Amygdala (tissue), 56 donors: ENCODE measurements at regions not wholly inside any gene's neighbourhood (a gene's known extent, or its start where the extent isn't known, plus 50 kb on each side); places are given as distances from the start of the nearest gene placed in this dataset.

ENCODE experiments used
- DNase-seq, 56 donors: peaks; one replicate each; lab custom pipeline; 2025; lab: John Stamatoyannopoulos, UW

DNA sequence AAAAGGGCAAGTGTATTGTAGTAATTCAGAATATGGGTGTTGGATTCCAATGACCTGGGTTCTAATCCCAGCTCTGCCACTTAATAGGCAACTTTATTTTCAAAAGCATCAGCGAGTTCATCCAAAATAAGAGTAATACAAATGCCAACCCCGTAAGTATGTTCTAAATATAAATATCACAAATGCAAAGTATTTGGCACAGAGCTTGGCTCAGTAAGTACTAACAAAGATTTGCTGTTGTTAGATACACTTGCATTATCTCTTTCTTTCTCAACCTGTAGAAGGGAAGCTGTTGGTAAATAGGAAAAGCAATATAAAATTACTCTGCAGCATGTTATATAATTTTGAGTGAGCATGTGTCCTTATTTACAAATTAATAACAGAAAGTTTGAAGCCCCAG, 1302.6 kb upstream of the FAM98A start:
- no peak for DNase-seq

DNA sequence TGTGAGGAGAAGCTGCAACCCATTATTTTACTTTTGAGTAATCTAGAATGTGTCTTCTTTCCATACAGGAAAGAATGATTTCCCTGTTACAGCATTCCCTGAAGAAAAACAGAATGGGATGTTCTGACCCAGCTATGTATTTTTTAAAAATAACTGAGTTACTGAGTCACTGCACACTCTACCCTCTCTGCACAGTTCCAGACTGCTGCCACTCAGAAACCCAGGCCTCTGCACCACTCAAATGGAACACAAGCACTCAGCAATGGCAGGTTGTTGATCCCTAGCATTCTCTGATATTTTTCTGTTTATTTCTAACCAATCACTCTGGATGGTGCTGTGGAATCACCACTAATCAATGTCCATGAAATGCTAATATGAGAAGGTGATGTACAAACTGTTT, 1300.0 kb upstream of the FAM98A start:
- no peak for DNase-seq

DNA sequence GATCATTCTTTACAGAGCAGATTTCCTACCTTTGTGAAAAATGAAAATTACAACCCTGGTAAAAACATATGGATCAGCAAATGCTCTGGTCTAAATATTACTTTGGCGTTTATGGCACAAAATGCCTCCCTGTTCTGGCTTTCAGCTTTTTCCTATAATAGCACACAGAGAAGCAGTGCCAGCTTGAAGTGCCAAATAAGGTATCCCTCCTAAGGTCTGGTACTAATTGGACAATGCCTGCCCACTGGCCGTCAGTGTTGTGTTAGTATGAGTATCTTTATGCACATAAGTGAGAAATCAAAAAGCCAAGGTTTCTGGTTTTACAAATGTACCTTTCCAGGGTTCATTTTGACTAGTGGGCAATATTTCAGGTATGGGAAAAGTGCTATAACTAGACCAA, 1293.7 kb upstream of the FAM98A start:
- DNase-seq, result peak in 1 of 56 donors; percentile 2

DNA sequence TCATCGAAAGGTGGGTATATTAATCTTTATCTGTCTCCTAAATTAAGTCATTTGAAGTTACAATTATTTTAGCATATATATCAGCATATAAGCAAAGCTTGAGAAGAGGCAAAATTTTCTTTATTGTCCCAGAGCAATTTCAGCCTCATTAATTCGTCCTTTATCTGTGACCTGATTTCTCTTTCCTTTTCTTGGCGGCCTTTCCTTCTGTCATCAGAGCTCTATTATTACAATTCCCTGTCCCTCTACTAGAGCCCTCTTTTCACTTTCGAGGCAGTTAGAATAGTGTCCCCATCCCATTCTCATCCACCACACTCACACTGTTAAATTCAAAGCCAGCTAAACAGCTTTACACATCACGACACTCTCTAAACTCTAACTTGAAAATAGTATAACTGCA, 1293.2 kb upstream of the FAM98A start:
- DNase-seq, result no peak

DNA sequence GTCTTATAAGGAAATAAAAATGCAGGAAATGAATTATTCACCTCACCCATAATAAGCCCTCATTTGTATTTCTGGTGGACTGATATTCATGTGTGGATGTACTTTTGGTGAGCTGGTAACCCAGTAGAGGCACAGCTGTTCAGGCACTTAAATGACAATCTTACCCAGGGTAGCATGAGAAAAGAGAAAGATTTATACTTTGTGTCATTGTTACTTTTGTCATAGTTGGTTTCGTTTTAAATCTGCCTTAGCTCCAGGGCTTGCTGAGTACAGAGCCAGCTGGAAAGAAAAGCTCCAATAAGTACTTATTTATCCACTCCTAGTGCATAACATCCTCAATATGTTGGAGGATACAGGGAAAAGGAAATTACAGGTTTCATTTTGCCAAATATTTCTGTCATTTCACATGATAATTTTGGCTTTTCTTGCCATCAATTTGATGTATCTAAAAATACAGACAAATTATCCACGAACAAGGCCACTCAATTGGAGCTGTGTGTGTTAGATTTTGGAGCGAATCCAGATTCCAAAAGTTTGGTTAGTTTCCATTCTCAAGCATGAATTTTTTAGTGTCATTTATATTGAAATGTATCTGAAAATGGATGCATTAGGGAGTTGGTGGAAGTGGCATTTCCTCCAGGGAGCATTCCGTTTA, 1276.1 kb upstream of the FAM98A start:
- no peak for DNase-seq

DNA sequence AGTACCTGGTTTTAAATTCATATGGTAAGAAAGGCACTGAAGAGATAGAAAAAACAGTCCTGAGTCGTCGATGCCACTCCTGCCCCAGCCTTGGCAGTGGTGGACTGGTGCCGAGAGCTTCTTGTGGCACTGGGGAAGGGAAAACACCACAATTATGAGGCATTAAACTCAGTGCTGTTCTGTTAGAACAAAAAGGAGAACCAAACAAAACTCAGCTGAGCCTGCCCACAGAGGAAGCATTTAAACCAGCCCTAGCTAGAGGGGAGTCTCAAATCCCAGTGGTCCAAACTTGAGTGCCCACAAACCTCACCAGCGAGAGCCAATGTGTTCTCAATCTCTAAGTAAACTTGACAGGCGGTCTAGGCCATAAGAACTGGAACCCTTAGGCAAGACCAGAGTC, 1254.5 kb upstream of the FAM98A start:
- no peak for DNase-seq

DNA sequence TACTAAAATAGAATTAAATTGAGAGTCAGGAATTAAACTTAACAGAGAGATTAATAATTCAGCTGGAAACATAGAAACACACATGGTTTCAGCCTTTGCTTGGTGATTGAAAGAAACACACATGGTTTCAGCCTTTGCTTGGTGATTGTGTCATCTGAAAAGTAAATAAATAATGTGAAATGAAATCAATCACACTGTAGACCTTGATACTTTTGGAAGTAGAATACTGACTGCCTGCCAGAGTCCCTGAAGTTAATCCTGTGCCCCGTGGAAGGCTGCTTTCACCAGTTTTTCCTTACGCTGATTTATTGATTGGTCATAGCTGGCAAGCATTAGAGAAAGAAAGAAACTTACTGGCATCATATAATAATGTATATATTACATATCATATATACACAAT, 1252.7 kb upstream of the FAM98A start:
- no peak for DNase-seq

DNA sequence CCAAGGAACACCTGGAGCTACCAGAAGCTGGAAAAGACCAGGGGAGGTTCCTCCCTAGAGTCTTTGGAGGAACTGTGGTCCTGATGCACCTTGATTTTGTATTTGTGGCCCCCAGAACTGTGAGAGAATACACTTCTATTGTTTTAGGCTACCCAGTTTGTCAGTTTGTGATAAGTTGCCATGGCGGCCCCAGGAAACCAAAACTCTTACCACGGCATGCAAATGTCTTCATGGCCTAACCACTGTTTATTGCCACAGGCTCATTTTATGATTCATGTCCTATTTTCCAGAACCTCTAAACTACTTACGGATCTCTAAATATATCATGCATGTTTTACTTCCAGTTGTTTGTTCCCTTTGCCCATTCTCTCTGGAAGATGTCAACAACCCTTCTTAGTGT, 1250.7 kb upstream of the FAM98A start:
- DNase-seq, result no peak

DNA sequence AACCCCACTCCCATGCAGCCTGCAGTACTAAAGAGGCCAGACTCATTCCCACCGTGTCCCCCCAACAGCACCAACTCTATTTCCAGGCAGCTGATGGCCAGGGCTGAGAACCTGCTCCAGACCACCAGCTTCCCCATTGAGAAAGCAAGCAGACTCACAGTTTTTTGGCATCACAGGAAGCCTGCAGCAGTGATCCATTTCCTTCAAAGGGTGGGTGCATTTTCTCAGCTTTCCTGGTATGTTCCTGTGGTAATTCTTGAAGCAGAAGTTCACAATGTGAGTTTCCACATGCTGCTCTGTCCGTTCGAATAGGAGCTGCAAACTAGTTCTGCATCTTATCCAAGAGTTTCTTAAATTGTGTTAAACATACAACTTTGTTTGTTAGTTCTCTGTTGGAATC, 1249.6 kb upstream of the FAM98A start:
- no peak for DNase-seq

DNA sequence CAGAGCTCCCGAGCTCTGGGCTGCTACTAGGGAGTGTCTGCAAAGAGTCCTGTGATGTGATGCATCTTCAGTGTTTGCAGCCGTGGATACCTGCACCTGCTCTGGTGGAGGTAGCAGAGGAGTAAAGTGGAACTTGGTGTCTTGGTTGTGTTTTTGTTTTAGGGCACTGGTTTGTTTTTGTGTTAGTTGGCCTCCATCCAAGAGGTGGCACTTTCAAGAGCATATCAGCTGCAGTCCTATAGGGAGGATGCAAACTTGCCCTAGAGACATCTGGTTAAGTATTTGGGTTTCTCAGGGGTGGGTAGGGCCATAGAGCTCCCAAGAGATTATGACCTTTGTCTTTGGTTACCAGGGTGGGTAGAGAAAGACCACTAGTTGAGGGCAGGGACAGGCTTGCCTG, 1249.0 kb upstream of the FAM98A start:
- no peak for DNase-seq

DNA sequence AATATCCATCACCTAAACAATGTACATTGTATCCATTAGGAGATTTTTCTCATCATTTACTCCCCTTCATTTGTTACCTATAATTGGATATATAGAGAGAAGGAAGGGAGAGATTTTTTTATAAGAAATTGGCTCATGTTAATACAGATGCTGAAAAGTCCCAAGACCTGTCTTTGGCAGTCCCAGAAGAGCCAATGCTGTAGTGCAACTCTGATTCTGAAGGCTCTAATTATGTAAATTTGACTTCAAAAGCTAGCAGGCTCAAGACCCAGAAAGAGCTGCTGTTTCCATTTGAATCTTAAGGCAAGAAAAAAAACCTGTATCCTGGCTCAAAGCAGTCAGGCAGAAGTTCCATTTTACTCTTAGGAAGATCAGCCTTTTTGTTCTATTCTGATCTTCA, 1245.5 kb upstream of the FAM98A start:
- DNase-seq, result no peak

DNA sequence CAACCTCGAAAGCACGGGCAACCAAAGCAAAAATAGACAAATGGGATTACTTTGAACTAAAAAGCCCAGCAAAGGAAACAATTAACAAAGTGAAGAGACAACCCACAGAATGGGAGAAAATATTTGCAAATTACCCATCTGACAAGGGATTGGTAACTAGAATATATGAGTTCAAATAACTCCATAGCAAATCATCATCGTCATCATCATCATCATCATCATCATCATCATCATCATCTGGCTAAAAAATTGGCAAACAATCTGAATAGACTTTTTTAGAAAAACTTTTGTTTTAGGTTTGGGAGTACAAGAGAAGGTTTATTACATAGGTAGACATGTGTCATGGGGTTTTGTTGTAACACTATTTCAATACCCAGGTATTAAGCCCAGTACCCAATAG, 1239.3 kb upstream of the FAM98A start:
- DNase-seq, result no peak

DNA sequence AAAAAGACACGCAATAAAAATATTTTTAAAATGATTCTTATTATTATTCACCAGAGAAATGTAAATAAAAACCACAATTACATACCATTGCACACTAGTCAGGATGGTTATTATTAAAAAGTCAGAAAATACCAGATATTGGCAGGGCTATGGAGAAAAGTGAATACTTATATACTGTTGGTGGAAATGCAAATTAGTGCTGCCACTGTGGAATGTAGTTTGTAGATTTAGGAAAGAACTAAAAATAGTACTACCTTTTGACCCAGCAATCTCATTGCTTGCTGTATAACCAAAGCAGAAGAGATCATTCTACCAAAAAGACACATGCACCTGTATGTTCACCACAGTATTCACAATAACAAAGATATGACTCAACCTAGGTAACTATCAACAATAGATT, 1237.3 kb upstream of the FAM98A start:
- DNase-seq, result no peak

DNA sequence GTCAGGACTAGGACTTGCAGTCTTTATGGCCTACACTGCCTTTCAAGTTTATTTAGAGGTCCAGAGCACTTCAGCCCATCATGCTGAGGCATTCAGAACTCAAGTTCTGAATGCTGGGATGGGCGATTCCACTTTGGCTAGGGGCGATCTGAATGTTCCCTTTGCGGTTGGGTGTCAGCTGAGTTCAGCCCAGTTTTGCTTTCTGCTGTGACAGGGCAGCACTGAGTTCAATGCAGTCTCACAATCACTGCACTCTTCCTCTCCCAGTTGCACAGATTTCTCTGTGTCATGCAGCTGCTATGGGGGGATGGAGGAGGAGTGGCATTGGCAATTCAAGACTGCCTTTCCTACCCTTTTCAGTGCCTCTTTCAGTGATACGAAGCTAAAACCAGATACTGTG, 1232.0 kb upstream of the FAM98A start:
- peak in 43 of 56 donors; percentile 2 to 78 (median 36) for DNase-seq

DNA sequence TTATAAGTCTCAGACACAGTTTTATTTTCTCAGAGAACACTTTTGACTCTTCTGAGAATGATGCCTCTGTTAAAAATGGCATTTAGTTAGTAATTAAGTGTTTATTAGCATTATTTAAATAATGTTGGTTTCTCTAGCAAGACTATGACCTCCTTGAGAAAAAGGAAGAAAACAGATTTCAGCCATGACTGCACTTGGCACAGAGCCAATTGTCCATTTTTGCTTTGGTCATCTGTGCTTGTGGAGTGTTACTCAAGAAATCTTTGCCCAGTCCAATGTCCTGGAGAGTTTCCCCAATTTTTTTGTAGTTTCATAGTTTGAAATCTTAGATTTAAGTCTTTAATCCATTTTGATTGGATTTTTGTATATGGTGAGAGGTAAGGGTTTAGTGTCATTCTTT, 1229.4 kb upstream of the FAM98A start:
- DNase-seq, result no peak

DNA sequence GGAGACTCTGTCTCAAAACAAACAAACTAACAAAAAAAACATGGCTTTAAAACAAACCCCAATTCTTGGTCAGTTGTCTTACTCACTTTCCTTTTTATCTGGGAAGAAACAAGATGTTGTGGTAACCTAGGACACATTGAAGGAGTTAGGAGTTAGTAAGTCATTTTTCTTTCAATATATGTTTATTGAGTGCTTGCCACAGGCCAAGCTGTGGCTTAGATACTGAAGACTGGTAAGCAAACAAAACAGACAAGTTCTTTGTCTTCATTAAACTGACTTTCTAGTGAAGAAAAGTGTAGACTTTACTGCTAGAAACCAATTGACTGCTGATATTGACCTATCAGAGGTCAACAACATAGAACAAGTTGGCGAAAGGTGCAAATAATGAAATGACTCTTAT, 1228.3 kb upstream of the FAM98A start:
- DNase-seq, result no peak

DNA sequence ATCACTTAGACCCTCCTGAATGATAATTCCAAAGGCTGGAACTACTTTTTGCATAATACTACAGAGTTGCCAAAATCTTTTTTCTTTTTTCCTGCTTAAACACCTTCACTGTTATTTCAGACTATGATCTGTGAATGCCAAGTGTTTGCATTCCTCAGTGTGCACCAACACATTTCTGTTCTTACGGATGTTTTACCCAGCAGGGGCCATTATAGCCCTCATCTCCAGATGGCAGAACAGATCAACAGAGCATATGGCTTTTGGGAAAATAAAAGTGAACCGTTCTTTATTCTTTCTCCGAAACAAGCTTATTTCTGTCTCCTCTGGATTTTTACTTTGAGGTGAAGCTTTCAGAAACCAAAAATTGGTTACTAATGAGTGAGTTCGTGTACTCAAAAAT, 1226.6 kb upstream of the FAM98A start:
- peak in 1 of 56 donors; percentile 4 for DNase-seq

DNA sequence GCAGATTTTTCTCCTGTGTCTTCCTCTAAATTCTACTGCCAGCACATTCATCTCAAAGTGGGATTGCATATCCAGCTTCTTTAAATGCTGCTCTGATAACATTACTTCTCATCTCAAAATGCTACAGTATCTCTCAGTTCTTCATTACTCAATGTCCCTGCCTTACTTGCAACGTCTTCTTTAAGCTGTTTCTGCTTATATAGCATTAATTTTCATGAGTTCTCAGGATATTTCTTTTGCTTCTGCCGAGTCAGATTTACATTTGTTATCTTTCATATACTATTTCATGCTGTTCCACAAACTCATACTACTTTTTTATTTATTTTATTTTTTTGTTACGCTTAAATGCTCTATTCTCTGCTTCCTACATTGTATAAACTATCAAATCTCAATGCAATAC, 1223.5 kb upstream of the FAM98A start:
- no peak for DNase-seq

DNA sequence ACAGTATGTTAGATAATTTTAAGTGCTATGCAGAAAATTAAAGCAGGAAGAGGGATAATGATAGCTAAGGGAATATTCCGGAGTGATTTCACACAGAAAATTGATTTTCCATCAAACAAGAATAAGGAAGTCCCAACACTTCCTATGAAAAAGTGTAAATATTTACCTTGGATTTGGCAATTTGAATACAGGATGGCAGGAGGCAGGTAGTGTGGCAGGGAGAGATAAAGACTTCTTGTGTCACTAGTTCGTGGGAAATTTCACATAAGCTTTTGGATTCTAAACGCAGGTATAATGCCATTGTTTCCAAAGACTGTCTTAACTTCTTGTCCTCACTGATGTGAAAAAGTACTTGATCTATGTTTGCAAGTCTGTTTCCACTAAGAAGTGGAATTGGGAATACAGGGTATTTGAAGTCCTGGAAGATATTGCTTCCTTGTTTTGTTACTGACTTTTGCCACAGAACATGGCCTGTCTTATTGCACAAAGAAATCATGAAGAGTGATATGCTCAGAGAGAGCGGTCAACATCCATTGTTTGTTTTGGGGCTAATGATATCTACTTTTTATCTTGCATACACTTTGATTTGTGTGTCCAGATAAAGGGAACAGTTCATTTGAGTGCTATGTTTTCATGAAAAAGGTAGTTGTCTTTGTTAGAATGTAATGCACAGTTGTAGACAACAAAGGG, 1216.1 kb upstream of the FAM98A start:
- no peak for DNase-seq

DNA sequence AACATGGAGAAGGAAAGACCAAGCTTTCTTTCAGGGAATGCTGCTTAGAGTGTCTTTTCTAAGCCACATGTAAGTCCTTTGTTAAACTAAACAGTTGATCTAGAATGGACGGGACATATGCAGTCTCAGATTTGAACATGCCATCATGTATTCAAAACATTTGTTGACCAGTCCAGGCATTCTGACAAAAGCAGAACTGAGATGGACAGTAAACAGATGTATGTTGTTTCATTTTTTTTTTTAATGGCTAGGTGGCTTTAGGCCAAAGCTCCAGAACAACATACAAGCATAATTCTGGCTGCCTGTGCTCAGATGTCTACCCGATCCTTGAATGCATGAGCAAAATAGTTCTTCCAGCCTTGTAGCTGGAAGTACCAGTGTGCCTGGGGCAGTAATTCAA, 1211.4 kb upstream of the FAM98A start:
- no peak for DNase-seq

DNA sequence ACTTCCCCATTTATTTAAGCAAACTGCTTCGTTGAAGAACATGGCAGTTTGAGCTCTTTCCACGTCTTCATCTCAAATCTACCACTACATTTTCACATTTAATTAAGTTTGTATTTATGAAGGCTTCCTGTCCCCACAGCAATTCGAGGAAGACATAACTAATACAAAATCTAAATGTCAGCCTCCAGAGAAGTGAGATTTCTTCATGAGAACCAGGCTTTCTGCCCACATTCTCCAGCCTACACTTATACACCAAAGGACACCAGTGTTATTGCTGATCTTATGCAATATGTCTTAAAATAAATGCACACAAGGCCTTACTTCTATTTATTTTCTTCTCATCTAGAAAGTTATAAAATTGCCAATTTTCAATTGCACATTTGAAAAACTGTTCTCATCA, 1209.3 kb upstream of the FAM98A start:
- peak in 1 of 56 donors; percentile 23 for DNase-seq

DNA sequence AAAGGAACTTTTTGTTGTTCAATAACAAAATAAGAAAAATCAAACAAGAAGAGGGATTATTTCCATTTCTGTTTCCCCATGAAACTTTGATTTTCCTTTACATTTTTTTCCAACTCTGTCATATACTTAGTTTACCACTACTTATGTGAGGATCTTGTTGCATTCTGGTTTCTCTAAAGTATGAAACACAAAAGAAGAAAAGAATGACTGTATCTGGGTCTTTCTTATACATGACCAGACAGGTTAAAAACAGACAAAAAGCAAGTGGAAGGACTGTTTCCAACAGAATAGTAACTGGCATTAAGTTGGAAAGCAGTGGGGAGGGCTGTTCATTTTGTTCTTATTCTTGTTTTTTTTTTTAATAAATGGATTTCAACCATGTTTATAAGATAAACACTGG, 1207.8 kb upstream of the FAM98A start:
- no peak for DNase-seq

DNA sequence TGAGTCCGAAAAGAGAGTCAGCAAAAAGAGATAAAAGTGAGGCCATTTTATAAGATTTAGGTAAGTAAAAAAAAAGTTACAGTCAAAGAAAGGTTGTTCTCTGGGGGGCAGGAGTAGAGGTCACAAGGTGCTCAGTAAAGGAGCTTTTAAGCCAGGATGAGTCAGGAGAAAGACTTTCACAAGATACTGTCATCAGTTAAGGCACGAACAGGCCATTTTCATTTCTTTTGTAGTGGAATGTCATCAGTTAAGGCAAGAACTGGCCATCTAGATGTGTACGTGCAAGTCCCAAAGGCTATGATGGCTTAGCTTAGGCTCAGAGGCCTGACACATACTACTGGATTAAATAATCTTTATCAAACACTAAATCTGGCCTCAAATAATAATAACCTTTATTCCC, 1207.3 kb upstream of the FAM98A start:
- DNase-seq, result no peak
